HG03342 (cell line): ENCODE measurements at regions not wholly inside any gene's neighbourhood (a gene's known extent, or its start where the extent isn't known, plus 50 kb on each side); places are given as distances from the start of the nearest gene placed in this dataset.
"Not testable (repeated sequence)": the region's sequence is repeated elsewhere in the genome, so short reads cannot be mapped to it uniquely, and the experiment has no call there.

ENCODE experiments used
- ATAC-seq: cut with Tn5 transposase; IDR thresholded peaks from one replicate; pipeline ENCODE4 v1.9.1; 2021; ENCODE audit warnings: mild to moderate bottlenecking, moderate library complexity; ENCODE audit not compliant: unreplicated experiment

- ATAC-seq = no peak
These were observed 302.2 kb downstream of the RPS24 start for GRCh38 chr10:78335691-78336401.

GRCh38 chr10:78336402-78336791, 302.7 kb downstream of the RPS24 start:
- no peak for ATAC-seq

GRCh38 chr10:78337016-78337415, 303.4 kb downstream of the RPS24 start:
- no peak for ATAC-seq

GRCh38 chr10:78337646-78338391, 304.2 kb downstream of the RPS24 start:
- ATAC-seq = no peak

- ATAC-seq = no peak
These were observed 305.1 kb downstream of the RPS24 start for GRCh38 chr10:78338717-78339116.

GRCh38 chr10:78339251-78339650, 305.6 kb downstream of the RPS24 start:
- ATAC-seq = no peak

GRCh38 chr10:78341953-78342614, 308.4 kb downstream of the RPS24 start:
- no peak for ATAC-seq

- ATAC-seq = no peak
These were observed 309.4 kb downstream of the RPS24 start for GRCh38 chr10:78342827-78343653.

- ATAC-seq = not testable (repeated sequence)
These were observed 310.6 kb downstream of the RPS24 start for GRCh38 chr10:78344257-78344656.

- not testable (repeated sequence) for ATAC-seq
These were observed 311.9 kb downstream of the RPS24 start for GRCh38 chr10:78345515-78345914.

- no peak for ATAC-seq
These were observed 313.1 kb downstream of the RPS24 start for GRCh38 chr10:78346721-78347120.

GRCh38 chr10:78348411-78349164, 314.9 kb downstream of the RPS24 start:
- ATAC-seq = no peak

GRCh38 chr10:78349165-78349516, 315.5 kb downstream of the RPS24 start:
- no peak for ATAC-seq

- ATAC-seq = no peak
These were observed 316.4 kb downstream of the RPS24 start for GRCh38 chr10:78349911-78350663.

- ATAC-seq = no peak
These were observed 317.6 kb downstream of the RPS24 start for GRCh38 chr10:78351283-78351682.

GRCh38 chr10:78351809-78352208, 318.1 kb downstream of the RPS24 start:
- ATAC-seq = no peak

- no peak for ATAC-seq
These were observed 320.0 kb downstream of the RPS24 start for GRCh38 chr10:78353636-78354035.

- no peak for ATAC-seq
These were observed 320.4 kb downstream of the RPS24 start for GRCh38 chr10:78354101-78354500.

GRCh38 chr10:78356291-78356900, 322.7 kb downstream of the RPS24 start:
- ATAC-seq = no peak
